Gastroesophageal sphincter (tissue), 4 donors: ENCODE measurements at regions not wholly inside any gene's neighbourhood (a gene's known extent, or its start where the extent isn't known, plus 50 kb on each side); places are given as distances from the start of the nearest gene placed in this dataset.
"Not testable (repeated sequence)": the region's sequence is repeated elsewhere in the genome, so short reads cannot be mapped to it uniquely, and the experiment has no call there.

Source experiments
- ATAC-seq: fragments of 150-250 bp; one replicate; pipeline ENCODE4 v1.9.1; 2016; ENCODE audit warnings: mild to moderate bottlenecking, moderate library complexity
- H3K27ac ChIP-seq, 4 donors: fragments of 200-600 bp; sonication (generic) in 3 of 4; 1 replicate in 3 of 4; 2 replicates in 1 of 4; pipeline ENCODE4 v1.5.1; 2016 to 2019
- H3K27me3 ChIP-seq: fragments of 200-600 bp; sonication (generic); one replicate; pipeline ENCODE4 v1.5.1; 2019
- H3K36me3 ChIP-seq, 2 donors: fragments of 200-600 bp; sonication (generic); one replicate each; pipeline ENCODE4 v1.5.1; 2019; ENCODE audit warnings: control low read depth in 1 of 2
- H3K4me1 ChIP-seq, 3 donors: fragments of 200-600 bp; sonication (generic); 1 replicate in 2 of 3; 2 replicates in 1 of 3; pipeline ENCODE4 v1.5.1; 2016 to 2019; ENCODE audit warnings: control low read depth in 2 of 3
- H3K4me3 ChIP-seq, 2 donors: fragments of 200-600 bp; sonication (generic); one replicate each; pipeline ENCODE4 v1.5.1; 2019; ENCODE audit warnings: mild to moderate bottlenecking in 1 of 2, moderate library complexity in 1 of 2
- H3K9me3 ChIP-seq, 3 donors: fragments of 200-600 bp; sonication (generic); one replicate each; pipeline ENCODE4 v1.5.1; 2017 to 2019; ENCODE audit warnings: control low read depth in 2 of 3
- EP300 ChIP-seq: sonication (generic); formaldehyde crosslinking; IDR thresholded peaks from one replicate; pipeline ENCODE4 v1.6.1; 2017; ENCODE audit warnings: antibody characterized with exemption, mild to moderate bottlenecking
- POLR2A ChIP-seq, 2 donors: fragments of 450-650 bp; IDR thresholded peaks; one replicate each; pipeline ENCODE4 v1.6.1; 2017; ENCODE audit warnings: antibody characterized with exemption in 2 of 2, mild to moderate bottlenecking in 2 of 2, moderate library complexity in 1 of 2
- POLR2AphosphoS5 ChIP-seq: sonication (generic); formaldehyde crosslinking; IDR thresholded peaks from one replicate; pipeline ENCODE4 v1.6.1; 2017; ENCODE audit warnings: antibody characterized with exemption
- WGBS, 2 donors: methylation state at CpG; one replicate each; pipeline ENCODE4 v1.1.5; 2018; ENCODE audit warnings: low coverage in 1 of 2; 5-methylcytosine and 5-hydroxymethylcytosine counted together
- TF ChIP-seq, protein P1 (sequence below), 4 experiments: fragments of 200-600 bp in 2 of 4; fragments of 450-650 bp in 2 of 4; sonication (generic) in 1 of 4; IDR thresholded peaks; one replicate each; pipeline ENCODE4 v1.5.1; 2017 to 2019; ENCODE audit warnings: antibody characterized with exemption in 4 of 4, mild to moderate bottlenecking in 2 of 4, moderate library complexity in 2 of 4

- 60 to 100% methylated on average over 1 of the region's 1 CpG for WGBS, 2 donors
- Histone ChIP-seq H3K4me3 (no peak overlapping the region), H3K27me3 (no peaks in the 10 kb centered on the region), H3K4me1 (peaks cover 0 to 7% (median 2%) of the 10 kb centered on the region in 3 donors), H3K36me3 (no peaks in the 10 kb centered on the region), H3K27ac (no peak overlapping the region), H3K9me3 (no peaks in the 10 kb centered on the region)
- no peak for TF ChIP-seq POLR2AphosphoS5
- TF ChIP-seq, protein P1, sequence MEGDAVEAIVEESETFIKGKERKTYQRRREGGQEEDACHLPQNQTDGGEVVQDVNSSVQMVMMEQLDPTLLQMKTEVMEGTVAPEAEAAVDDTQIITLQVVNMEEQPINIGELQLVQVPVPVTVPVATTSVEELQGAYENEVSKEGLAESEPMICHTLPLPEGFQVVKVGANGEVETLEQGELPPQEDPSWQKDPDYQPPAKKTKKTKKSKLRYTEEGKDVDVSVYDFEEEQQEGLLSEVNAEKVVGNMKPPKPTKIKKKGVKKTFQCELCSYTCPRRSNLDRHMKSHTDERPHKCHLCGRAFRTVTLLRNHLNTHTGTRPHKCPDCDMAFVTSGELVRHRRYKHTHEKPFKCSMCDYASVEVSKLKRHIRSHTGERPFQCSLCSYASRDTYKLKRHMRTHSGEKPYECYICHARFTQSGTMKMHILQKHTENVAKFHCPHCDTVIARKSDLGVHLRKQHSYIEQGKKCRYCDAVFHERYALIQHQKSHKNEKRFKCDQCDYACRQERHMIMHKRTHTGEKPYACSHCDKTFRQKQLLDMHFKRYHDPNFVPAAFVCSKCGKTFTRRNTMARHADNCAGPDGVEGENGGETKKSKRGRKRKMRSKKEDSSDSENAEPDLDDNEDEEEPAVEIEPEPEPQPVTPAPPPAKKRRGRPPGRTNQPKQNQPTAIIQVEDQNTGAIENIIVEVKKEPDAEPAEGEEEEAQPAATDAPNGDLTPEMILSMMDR (IDR thresholded peaks at IDR 0.05): no peak
- no peak for TF ChIP-seq EP300
- no peak for TF ChIP-seq POLR2A (IDR thresholded peaks at IDR 0.05)
- ATAC-seq: no peak
Observed at GRCh38 chr7:114293289-114294012, 121.2 kb upstream of the FOXP2 start.

DNA sequence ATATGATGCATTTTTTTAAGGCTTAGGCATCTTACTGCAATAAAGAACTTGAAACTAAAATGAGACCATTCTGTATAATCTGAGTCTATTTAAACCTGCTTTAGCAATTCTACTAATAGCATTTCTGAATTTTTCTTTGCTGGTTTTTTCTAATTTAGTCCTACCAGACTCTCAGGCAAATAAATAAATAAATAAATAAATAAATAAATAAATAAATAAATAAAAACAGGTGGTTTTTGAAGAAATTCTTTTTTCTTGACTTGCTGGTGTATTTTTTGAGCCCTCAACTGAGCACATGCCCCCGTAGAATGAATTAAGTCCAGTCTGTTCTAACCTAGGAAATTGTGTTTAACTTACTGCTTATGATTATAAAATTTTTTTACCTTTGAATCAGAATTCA, 134.7 kb upstream of the FOXP2 start:
- no peaks in the 10 kb centered on the region for H3K4me1 ChIP-seq
- H3K27ac ChIP-seq: no peak overlapping the region
- WGBS, 2 donors: 100% methylated on average over 1 of the region's 1 CpG
- ATAC-seq: no peak
- no peaks in the 10 kb centered on the region for H3K9me3 ChIP-seq
- no peaks in the 10 kb centered on the region for H3K36me3 ChIP-seq
- H3K27me3 ChIP-seq: no peaks in the 10 kb centered on the region
- TF ChIP-seq POLR2A (IDR thresholded peaks at IDR 0.05) (no peak), POLR2AphosphoS5 (no peak), EP300 (no peak)
- TF ChIP-seq, protein P1 (IDR thresholded peaks at IDR 0.05): no peak
- H3K4me3 ChIP-seq: no peak overlapping the region

DNA sequence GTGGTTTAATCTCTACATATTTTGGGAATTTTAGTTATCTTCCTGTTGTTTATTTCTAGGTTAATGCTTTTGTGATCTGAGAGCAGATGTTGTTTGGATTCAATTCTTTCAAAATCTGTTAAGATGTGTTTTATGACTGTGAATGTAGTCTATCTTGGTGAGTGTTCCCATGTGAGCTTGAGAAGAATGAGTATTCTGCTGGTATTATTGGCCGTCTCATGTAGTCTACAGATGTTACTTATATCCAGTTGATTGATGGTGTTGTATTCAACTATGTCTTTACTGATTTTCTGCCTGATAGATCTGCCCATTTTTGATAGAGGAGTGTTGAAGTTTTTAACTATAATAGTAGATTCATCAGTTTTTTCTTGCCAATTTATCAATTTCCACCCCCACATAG, 141.4 kb upstream of the FOXP2 start:
- Histone ChIP-seq H3K4me1 (no peaks in the 10 kb centered on the region), H3K4me3 (no peak overlapping the region), H3K27ac (no peak overlapping the region), H3K9me3 (no peaks in the 10 kb centered on the region), H3K27me3 (no peaks in the 10 kb centered on the region), H3K36me3 (no peaks in the 10 kb centered on the region)
- no peak for ATAC-seq
- 80 to 100% methylated on average over 1 of the region's 1 CpG for WGBS, 2 donors
- no peak for TF ChIP-seq EP300
- TF ChIP-seq POLR2A (IDR thresholded peaks at IDR 0.05): no peak
- TF ChIP-seq POLR2AphosphoS5: no peak
- TF ChIP-seq, protein P1 (IDR thresholded peaks at IDR 0.05): no peak

- 23 to 43% methylated on average over 1 of the region's 1 CpG for WGBS, 2 donors
- no peak for TF ChIP-seq POLR2AphosphoS5
- TF ChIP-seq POLR2A (IDR thresholded peaks at IDR 0.05): no peak
- TF ChIP-seq, protein P1 (IDR thresholded peaks at IDR 0.05): no peak
- TF ChIP-seq EP300: no peak
- no peaks in the 10 kb centered on the region for H3K9me3 ChIP-seq
- H3K27me3 ChIP-seq: no peaks in the 10 kb centered on the region
- no peaks in the 10 kb centered on the region for H3K36me3 ChIP-seq
- H3K4me3 ChIP-seq: no peak overlapping the region
- H3K4me1 ChIP-seq: no peaks in the 10 kb centered on the region
- no peak for ATAC-seq
- H3K27ac ChIP-seq: no peak overlapping the region
Observed at GRCh38 chr7:114269714-114270113, 144.9 kb upstream of the FOXP2 start.

- WGBS, 2 donors: 100% methylated on average over 3 of the region's 3 CpGs; no CpG with 5 or more reads in 1 of the 2 donors
- H3K36me3 ChIP-seq, H3K4me1 ChIP-seq, H3K4me3 ChIP-seq, H3K27me3 ChIP-seq, H3K9me3 ChIP-seq, ATAC-seq, H3K27ac ChIP-seq: not testable (repeated sequence)
Observed at GRCh38 chr7:114267550-114267949, 147.1 kb upstream of the FOXP2 start.
